ENCODE measurements at regions not wholly inside any gene's neighbourhood (a gene's known extent, or its start where the extent isn't known, plus 50 kb on each side); places are given as distances from the start of the nearest gene placed in this dataset.

- WGBS (ENCODE audit: insufficient coverage), result no CpG with 5 or more reads among the region's 3 CpGs
- no peak overlapping the region for H3K4me2 ChIP-seq (replicated peaks; ENCODE audit: extremely low read depth, low read length, poor library complexity, severe bottlenecking)
- H3K4me1 ChIP-seq (ENCODE audit: control insufficient read depth in 1 of 2, insufficient read depth in 2 of 2, low read length in 2 of 2), result no peaks in the 10 kb centered on the region
Measured at GRCh38 chr4:154015578-154015977, 226.7 kb upstream of the SFRP2 start.

GRCh38 chr4:154014407-154015321 is 225.8 kb upstream of the SFRP2 start:
- Histone ChIP-seq H3K27ac (ENCODE audit: low read depth in 1 of 2, low read length in 2 of 2) (no peak overlapping the region), H3K9ac (ENCODE audit: insufficient read depth, low read length, poor library complexity, severe bottlenecking) (no peak overlapping the region), H3K36me3 (replicated peaks in 1 of 2; ENCODE audit: control insufficient read depth in 1 of 2, insufficient read depth in 2 of 2, low read length in 2 of 2) (no peaks in the 10 kb centered on the region), H2AFZ (ENCODE audit: insufficient read depth, low read depth, low read length, poor library complexity, severe bottlenecking) (no peak overlapping the region), H3K4me3 (replicated peaks in 1 of 3; ENCODE audit: low read depth in 2 of 3, low read length in 3 of 3) (no peak overlapping the region), H4K20me1 (ENCODE audit: insufficient read depth, low read length) (no peaks in the 10 kb centered on the region), H3K4me1 (ENCODE audit: control insufficient read depth in 1 of 2, insufficient read depth in 2 of 2, low read length in 2 of 2) (no peaks in the 10 kb centered on the region), H3K4me2 (replicated peaks; ENCODE audit: extremely low read depth, low read length, poor library complexity, severe bottlenecking) (no peak overlapping the region), H3K79me2 (ENCODE audit: insufficient read depth, low read length) (no peaks in the 10 kb centered on the region), H3K27me3 (ENCODE audit: control insufficient read depth in 2 of 2, insufficient read depth in 2 of 2, low read length in 2 of 2) (peaks cover 0 to 2% of the 10 kb centered on the region in 2 donors), H3K9me3 (replicated peaks in 1 of 2; ENCODE audit: control insufficient read depth in 1 of 2, insufficient read depth in 1 of 2, low read length in 2 of 2) (no peaks in the 10 kb centered on the region)
- WGBS (ENCODE audit: insufficient coverage), result no CpG with 5 or more reads among the region's 7 CpGs
- TF ChIP-seq CTCF (IDR thresholded peaks at IDR 0.05), result no peak
- Mint-ChIP-seq H3K36me3 (no peaks in the 10 kb centered on the region), H3K4me3 (no peak overlapping the region), H3K27ac (no peak overlapping the region), H3K27me3 (ENCODE audit: low read depth in 3 of 3) (peaks cover 0 to 5% (median 5%) of the 10 kb centered on the region in 3 donors), H3K9me3 (peaks cover 0 to 5% (median 0%) of the 10 kb centered on the region in 7 donors), H3K4me1 (no peaks in the 10 kb centered on the region)
- intact Hi-C loops (cut with micrococcal nuclease), result no loop called here
- DNase-seq, result no peak

More at GRCh38 chr4:154015578-154015977, 226.7 kb upstream of the SFRP2 start:
- no peaks in the 10 kb centered on the region for H3K4me1 Mint-ChIP-seq
- Histone ChIP-seq H3K36me3 (replicated peaks in 1 of 2; ENCODE audit: control insufficient read depth in 1 of 2, insufficient read depth in 2 of 2, low read length in 2 of 2) (no peaks in the 10 kb centered on the region), H3K9ac (ENCODE audit: insufficient read depth, low read length, poor library complexity, severe bottlenecking) (no peak overlapping the region), H3K4me3 (replicated peaks in 1 of 3; ENCODE audit: low read depth in 2 of 3, low read length in 3 of 3) (no peak overlapping the region), H3K27me3 (ENCODE audit: control insufficient read depth in 2 of 2, insufficient read depth in 2 of 2, low read length in 2 of 2) (peaks cover 0 to 2% of the 10 kb centered on the region in 2 donors), H3K27ac (ENCODE audit: low read depth in 1 of 2, low read length in 2 of 2) (no peak overlapping the region), H3K9me3 (replicated peaks in 1 of 2; ENCODE audit: control insufficient read depth in 1 of 2, insufficient read depth in 1 of 2, low read length in 2 of 2) (no peaks in the 10 kb centered on the region), H3K79me2 (ENCODE audit: insufficient read depth, low read length) (no peaks in the 10 kb centered on the region), H4K20me1 (ENCODE audit: insufficient read depth, low read length) (no peaks in the 10 kb centered on the region), H2AFZ (ENCODE audit: insufficient read depth, low read depth, low read length, poor library complexity, severe bottlenecking) (no peak overlapping the region)
- peaks cover 0 to 3% (median 0%) of the 10 kb centered on the region in 7 donors for H3K9me3 Mint-ChIP-seq
- no peaks in the 10 kb centered on the region for H3K36me3 Mint-ChIP-seq
- no peak overlapping the region for H3K27ac Mint-ChIP-seq
- no peak overlapping the region for H3K4me3 Mint-ChIP-seq
- H3K27me3 Mint-ChIP-seq (ENCODE audit: low read depth in 3 of 3), result peaks cover 0 to 5% (median 5%) of the 10 kb centered on the region in 3 donors
- DNase-seq, result no peak
- TF ChIP-seq CTCF (IDR thresholded peaks at IDR 0.05), result no peak
- intact Hi-C loops (cut with micrococcal nuclease), result no loop called here
